Epithelial cell of esophagus (primary cell): ENCODE measurements at regions not wholly inside any gene's neighbourhood (a gene's known extent, or its start where the extent isn't known, plus 50 kb on each side); places are given as distances from the start of the nearest gene placed in this dataset.
A peak's percentile ranks its signal among the peaks of the same experiment; 100 is the strongest.

Experiments used
- DNase-seq: peaks from one replicate; pipeline ENCODE4 v3.0.0; 2010; ENCODE audit warnings: low read depth
- H3K4me3 ChIP-seq: 2 replicates; pipeline ENCODE4 v1.5.1; 2011; ENCODE audit warnings: mild to moderate bottlenecking, low read length, control low read depth
- CTCF ChIP-seq: IDR thresholded peaks from 2 replicates; pipeline ENCODE4 v1.5.1; 2011; ENCODE audit warnings: low read depth, mild to moderate bottlenecking, low read length, control low read depth, inconsistent platforms; ENCODE audit not compliant: insufficient read depth; ENCODE audit errors: missing control alignments

- TF ChIP-seq CTCF, result no peak
- no peak overlapping the region for H3K4me3 ChIP-seq
- DNase-seq, result no peak
These were observed 510.1 kb downstream of the NR2F1-AS1 start for GRCh38 chr5:93070938-93071337.

- TF ChIP-seq CTCF, result no peak
- H3K4me3 ChIP-seq, result no peak overlapping the region
- DNase-seq, result no peak
These were observed 511.7 kb downstream of the NR2F1-AS1 start for GRCh38 chr5:93069276-93069675.

GRCh38 chr5:93062548-93062947 lies 518.5 kb downstream of the NR2F1-AS1 start:
- no peak overlapping the region for H3K4me3 ChIP-seq
- peak; percentile 55 for TF ChIP-seq CTCF
- peak; percentile 32 for DNase-seq

- TF ChIP-seq CTCF, result no peak
- no peak overlapping the region for H3K4me3 ChIP-seq
- no peak for DNase-seq
These were observed 522.7 kb downstream of the NR2F1-AS1 start for GRCh38 chr5:93058309-93058708.

- H3K4me3 ChIP-seq, result no peak overlapping the region
These were observed 523.7 kb downstream of the NR2F1-AS1 start for GRCh38 chr5:93057311-93057710.

GRCh38 chr5:93055971-93056370 lies 525.0 kb downstream of the NR2F1-AS1 start:
- no peak for TF ChIP-seq CTCF
- no peak overlapping the region for H3K4me3 ChIP-seq
- peak; percentile 81 for DNase-seq

More at GRCh38 chr5:93057311-93057710, 523.7 kb downstream of the NR2F1-AS1 start:
- no peak for DNase-seq
- no peak for TF ChIP-seq CTCF

- no peak for TF ChIP-seq CTCF
- DNase-seq, result no peak
- H3K4me3 ChIP-seq, result no peak overlapping the region
These were observed 525.5 kb downstream of the NR2F1-AS1 start for GRCh38 chr5:93055561-93055960.
